ENCODE measurements at regions not wholly inside any gene's neighbourhood (a gene's known extent, or its start where the extent isn't known, plus 50 kb on each side); places are given as distances from the start of the nearest gene placed in this dataset.

- TF ChIP-seq POLR2A (IDR thresholded peaks at IDR 0.05) (no peak), POLR2AphosphoS5 (IDR thresholded peaks at IDR 0.05) (no peak)
- TF ChIP-seq, protein P1, sequence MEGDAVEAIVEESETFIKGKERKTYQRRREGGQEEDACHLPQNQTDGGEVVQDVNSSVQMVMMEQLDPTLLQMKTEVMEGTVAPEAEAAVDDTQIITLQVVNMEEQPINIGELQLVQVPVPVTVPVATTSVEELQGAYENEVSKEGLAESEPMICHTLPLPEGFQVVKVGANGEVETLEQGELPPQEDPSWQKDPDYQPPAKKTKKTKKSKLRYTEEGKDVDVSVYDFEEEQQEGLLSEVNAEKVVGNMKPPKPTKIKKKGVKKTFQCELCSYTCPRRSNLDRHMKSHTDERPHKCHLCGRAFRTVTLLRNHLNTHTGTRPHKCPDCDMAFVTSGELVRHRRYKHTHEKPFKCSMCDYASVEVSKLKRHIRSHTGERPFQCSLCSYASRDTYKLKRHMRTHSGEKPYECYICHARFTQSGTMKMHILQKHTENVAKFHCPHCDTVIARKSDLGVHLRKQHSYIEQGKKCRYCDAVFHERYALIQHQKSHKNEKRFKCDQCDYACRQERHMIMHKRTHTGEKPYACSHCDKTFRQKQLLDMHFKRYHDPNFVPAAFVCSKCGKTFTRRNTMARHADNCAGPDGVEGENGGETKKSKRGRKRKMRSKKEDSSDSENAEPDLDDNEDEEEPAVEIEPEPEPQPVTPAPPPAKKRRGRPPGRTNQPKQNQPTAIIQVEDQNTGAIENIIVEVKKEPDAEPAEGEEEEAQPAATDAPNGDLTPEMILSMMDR (IDR thresholded peaks at IDR 0.05 in 8 of 11, conservative IDR thresholded peaks at IDR 0.05 in 3 of 11), result no peak
Measured at GRCh38 chr2:149825473-149825872, 237.9 kb upstream of the MMADHC start.

All from spleen (tissue), 7 donors.